ENCODE measurements at regions not wholly inside any gene's neighbourhood (a gene's known extent, or its start where the extent isn't known, plus 50 kb on each side); places are given as distances from the start of the nearest gene placed in this dataset.

- TF ChIP-seq CTCF (IDR thresholded peaks at IDR 0.05; ENCODE audit: borderline replicate concordance, extremely low read depth, low read length, poor library complexity, severe bottlenecking) (no peak), EZH2 (IDR thresholded peaks at IDR 0.05; ENCODE audit: borderline replicate concordance, low read depth, low read length, severe bottlenecking) (no peak)
Measured at GRCh38 chr16:87176735-87177134, 140.5 kb downstream of the C16orf95 start.
